ENCODE measurements at regions not wholly inside any gene's neighbourhood (a gene's known extent, or its start where the extent isn't known, plus 50 kb on each side); places are given as distances from the start of the nearest gene placed in this dataset.
A peak's percentile ranks its signal among the peaks of the same experiment; 100 is the strongest.
"Not testable (repeated sequence)": the region's sequence is repeated elsewhere in the genome, so short reads cannot be mapped to it uniquely, and the experiment has no call there.

GRCh38 chr3:25897019-25897418, 107.1 kb downstream of the OXSM start:
- DNase-seq: no peak

- DNase-seq: no peak
These were observed 109.6 kb downstream of the OXSM start for GRCh38 chr3:25899352-25900101.

- no peak for DNase-seq
These were observed 110.3 kb downstream of the OXSM start for GRCh38 chr3:25900161-25900560.

- DNase-seq: no peak
These were observed 111.9 kb downstream of the OXSM start for GRCh38 chr3:25901796-25902195.

GRCh38 chr3:25902586-25902985, 112.7 kb downstream of the OXSM start:
- DNase-seq: no peak

GRCh38 chr3:25903371-25904129, 113.7 kb downstream of the OXSM start:
- DNase-seq: no peak

GRCh38 chr3:25904206-25904605, 114.3 kb downstream of the OXSM start:
- no peak for DNase-seq

- no peak for DNase-seq
These were observed 116.4 kb downstream of the OXSM start for GRCh38 chr3:25906132-25906906.

GRCh38 chr3:25907081-25907480, 117.2 kb downstream of the OXSM start:
- no peak for DNase-seq

- DNase-seq: no peak
These were observed 120.2 kb downstream of the OXSM start for GRCh38 chr3:25910105-25910504.

GRCh38 chr3:25910997-25911396, 121.1 kb downstream of the OXSM start:
- peak in 3 of 4 experiments; percentile 1 to 20 (median 5) for DNase-seq

- DNase-seq: no peak
These were observed 121.8 kb downstream of the OXSM start for GRCh38 chr3:25911525-25912295.

GRCh38 chr3:25913179-25913578, 123.3 kb downstream of the OXSM start:
- DNase-seq: no peak

GRCh38 chr3:25915673-25916072, 125.8 kb downstream of the OXSM start:
- DNase-seq: no peak

- DNase-seq: no peak
These were observed 126.4 kb downstream of the OXSM start for GRCh38 chr3:25916321-25916720.

GRCh38 chr3:25931967-25932366, 142.1 kb downstream of the OXSM start:
- not testable (repeated sequence) for DNase-seq

- no peak for DNase-seq
These were observed 148.9 kb downstream of the OXSM start for GRCh38 chr3:25938566-25939325.

- DNase-seq: no peak
These were observed 151.0 kb downstream of the OXSM start for GRCh38 chr3:25940935-25941334.

GRCh38 chr3:25944329-25944728, 154.4 kb downstream of the OXSM start:
- DNase-seq: no peak

GRCh38 chr3:25945366-25945765, 155.5 kb downstream of the OXSM start:
- DNase-seq: no peak

GRCh38 chr3:25945836-25946235, 155.9 kb downstream of the OXSM start:
- DNase-seq: no peak

GRCh38 chr3:25952133-25952532, 162.2 kb downstream of the OXSM start:
- DNase-seq: no peak
